NAMALWA (cell line): ENCODE measurements at regions not wholly inside any gene's neighbourhood (a gene's known extent, or its start where the extent isn't known, plus 50 kb on each side); places are given as distances from the start of the nearest gene placed in this dataset.

ENCODE experiments used
- DNase-seq: peaks from one replicate; pipeline ENCODE4 v3.0.0-alpha.2; 2015; ENCODE audit warnings: low spot score

- DNase-seq, result no peak
Observed at GRCh38 chr2:41851554-41851953, 196.3 kb upstream of the PKDCC start.

DNA sequence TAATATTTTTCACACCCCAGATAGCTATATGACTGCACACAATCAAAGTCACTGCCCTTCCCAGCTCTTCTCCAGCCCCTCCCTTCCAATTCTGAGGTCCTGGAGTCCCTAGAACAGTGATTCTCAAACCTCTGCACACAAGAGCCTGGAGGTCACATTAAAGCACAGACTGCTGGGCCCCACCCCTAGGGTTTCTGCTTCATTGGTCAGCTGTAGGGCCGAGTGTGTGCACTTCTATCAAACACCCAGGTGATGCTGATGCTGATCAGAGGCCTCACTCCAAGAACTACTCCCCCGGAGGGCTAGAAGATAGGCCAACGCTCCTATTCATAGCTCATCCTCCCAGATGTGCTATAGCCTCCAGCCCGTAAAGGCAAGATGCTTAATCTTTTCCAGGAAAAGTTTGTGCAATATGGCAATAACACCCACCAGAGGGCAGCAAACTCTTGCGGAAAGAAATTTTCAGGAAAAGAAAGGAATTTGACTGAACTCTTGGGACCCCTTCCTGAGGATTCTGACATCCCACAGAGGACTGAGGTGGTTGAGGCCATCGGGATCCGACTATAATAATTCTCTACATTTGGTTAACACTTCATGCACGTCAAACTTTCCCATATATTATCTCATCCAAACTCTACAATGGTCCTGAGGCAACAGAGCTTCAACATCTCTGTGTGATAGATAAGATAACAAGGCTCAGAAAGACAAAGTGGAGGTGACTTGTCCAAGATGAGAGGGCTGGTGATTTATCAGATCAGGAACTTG lies 194.2 kb upstream of the PKDCC start:
- peak; percentile 22 for DNase-seq

DNA sequence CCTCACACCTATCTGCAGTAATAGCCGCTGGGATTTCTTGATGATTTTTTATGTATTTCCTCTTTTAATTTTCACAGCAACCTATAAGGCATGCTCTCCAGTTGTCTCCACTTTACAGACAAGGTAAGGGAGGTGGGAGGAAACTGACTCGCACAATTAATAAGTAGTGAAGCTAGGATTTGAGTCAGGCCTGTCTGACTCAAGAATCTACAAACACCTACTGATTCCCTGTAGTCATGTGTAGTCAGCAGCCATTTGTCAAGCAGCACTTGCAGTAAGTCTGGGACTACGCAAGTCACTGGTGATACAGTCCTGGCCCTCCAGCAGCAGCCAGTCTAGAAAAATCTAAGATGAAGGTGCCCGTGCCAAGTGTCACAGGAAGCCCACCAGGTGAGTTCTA lies 193.6 kb upstream of the PKDCC start:
- DNase-seq, result no peak

GRCh38 chr2:41856946-41857345 lies 190.9 kb upstream of the PKDCC start:
- no peak for DNase-seq

DNA sequence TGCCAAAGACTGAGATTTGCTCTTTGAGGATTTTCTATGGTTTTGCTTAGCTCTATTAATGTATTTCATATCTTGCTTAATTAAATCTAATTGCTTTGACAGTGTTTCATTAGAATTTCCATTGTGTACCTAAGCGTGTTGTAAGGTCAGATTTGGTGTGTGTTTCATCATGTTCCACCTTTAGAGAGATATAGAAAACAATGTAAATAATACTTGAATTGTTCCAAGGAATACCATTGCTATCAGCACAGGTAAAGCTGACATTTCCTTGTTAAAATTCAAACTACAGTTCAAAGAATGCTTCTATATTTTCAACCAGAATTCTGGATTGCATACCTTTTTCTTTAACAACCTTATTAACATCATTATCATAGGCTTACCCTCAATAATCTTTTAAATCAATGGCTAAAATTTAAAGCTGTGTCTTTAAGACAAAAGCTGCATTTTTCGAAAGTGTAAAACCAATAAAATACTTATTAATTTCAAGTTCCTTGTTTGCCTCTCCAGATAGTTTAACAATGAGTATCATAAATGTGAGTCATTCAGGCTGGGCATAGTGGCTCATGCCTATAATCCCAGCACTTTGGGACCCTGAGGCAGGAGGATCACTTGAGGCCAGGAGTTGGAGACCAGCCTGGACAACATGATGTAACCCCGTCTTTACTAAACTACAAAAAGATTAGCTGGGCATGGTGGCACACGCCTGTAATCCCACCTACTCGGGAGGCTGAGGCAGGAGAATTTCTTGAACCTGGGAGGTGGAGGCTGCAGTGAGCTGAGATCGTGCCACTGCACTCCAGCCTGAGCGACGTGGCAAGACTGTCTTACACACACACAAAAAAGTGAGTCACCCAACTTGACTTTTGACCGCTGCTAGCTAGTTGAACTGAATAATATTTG lies 188.0 kb upstream of the PKDCC start:
- no peak for DNase-seq

DNA sequence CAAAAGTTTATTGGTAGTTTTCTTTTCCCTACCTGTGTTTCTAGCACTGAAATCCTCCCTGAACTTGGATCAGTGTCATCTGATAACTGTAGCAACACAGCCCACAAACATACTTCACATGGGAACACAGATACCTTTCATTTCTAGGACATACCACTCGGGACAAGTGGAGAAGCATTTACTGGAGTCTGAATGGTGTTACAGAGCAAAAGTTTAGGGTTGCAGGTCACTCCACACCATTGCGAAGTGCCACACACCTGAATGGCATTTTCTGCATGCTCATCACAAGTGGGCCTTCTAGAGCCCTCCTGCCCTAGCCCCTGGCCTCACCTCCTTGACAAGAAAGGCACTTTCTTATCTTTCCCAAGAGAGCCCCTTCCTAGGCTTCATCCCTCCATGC lies 184.8 kb upstream of the PKDCC start:
- DNase-seq, result no peak

GRCh38 chr2:41865263-41865662 lies 182.6 kb upstream of the PKDCC start:
- DNase-seq, result no peak

- no peak for DNase-seq
Observed at GRCh38 chr2:41867553-41867952, 180.3 kb upstream of the PKDCC start.

- DNase-seq, result peak; percentile 69
Observed at GRCh38 chr2:41869542-41870264, 178.1 kb upstream of the PKDCC start.

- DNase-seq, result no peak
Observed at GRCh38 chr2:41870265-41870585, 177.6 kb upstream of the PKDCC start.

DNA sequence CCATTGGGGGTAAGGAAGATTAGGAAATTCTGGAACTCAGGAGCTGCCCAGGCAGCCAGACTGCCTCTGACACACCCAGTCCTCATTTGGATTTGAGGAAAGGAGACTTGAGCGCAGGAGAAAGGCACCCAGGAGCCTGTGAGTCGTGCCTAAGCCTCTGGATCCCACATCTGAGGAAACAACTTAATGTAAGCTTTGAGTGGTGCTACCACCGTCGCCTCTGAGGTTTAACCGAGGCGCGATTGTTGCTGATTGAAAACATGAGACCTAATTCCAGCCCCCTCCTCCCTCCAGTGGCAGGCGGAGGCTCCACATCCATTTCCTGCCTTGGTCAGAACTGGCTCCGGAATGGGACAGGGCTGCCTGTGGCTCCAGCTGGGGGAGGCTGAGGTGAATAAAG lies 176.7 kb upstream of the PKDCC start:
- DNase-seq, result no peak

GRCh38 chr2:41872646-41873045 lies 175.2 kb upstream of the PKDCC start:
- no peak for DNase-seq

GRCh38 chr2:41873102-41874031 lies 174.5 kb upstream of the PKDCC start:
- no peak for DNase-seq

GRCh38 chr2:41877114-41877678 lies 170.6 kb upstream of the PKDCC start:
- DNase-seq, result no peak

DNA sequence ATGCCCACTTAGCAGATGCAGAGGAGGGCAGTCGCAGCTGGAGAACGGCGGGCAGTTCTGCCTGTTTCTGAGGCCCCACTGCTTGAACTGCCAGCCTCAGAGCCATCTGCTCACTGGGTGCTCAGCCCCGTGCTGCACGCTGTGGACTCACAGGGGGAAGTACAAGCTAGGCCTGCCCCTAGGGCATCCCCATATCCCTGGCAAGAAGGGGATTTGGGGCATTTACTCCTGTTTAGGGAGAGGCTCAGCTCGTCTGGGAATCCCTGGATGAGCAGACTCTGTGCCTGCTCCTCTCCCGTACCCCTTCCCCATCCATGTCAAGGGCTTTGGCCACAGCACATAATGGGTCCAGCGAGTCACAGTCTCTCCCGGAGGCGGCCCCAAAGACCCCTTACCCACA lies 169.8 kb upstream of the PKDCC start:
- no peak for DNase-seq

GRCh38 chr2:41878716-41879234 lies 169.0 kb upstream of the PKDCC start:
- no peak for DNase-seq

- DNase-seq, result peak; percentile 6
Observed at GRCh38 chr2:41879235-41879916, 168.4 kb upstream of the PKDCC start.

- DNase-seq, result no peak
Observed at GRCh38 chr2:41880561-41881243, 167.1 kb upstream of the PKDCC start.

- DNase-seq, result no peak
Observed at GRCh38 chr2:41881249-41881648, 166.6 kb upstream of the PKDCC start.

- DNase-seq, result no peak
Observed at GRCh38 chr2:41884718-41885117, 163.1 kb upstream of the PKDCC start.
